WERI-Rb-1 (cell line): ENCODE measurements at regions not wholly inside any gene's neighbourhood (a gene's known extent, or its start where the extent isn't known, plus 50 kb on each side); places are given as distances from the start of the nearest gene placed in this dataset.

Experiments
- DNase-seq: peaks from one replicate; pipeline ENCODE4 v3.0.0-alpha.2; 2020
- H3K27ac ChIP-seq: fragments of 250-450 bp; sonication (Bioruptor Pico); 2 replicates; pipeline ENCODE4 v1.5.1; 2020; ENCODE audit warnings: mild to moderate bottlenecking, moderate library complexity
- H3K27me3 ChIP-seq: fragments of 250-450 bp; sonication (Bioruptor Pico); 2 replicates; pipeline ENCODE4 v1.5.1; 2021; ENCODE audit warnings: mild to moderate bottlenecking, low read depth, moderate library complexity; ENCODE audit not compliant: insufficient read depth, severe bottlenecking
- H3K36me3 ChIP-seq: fragments of 250-450 bp; sonication (Bioruptor Pico); 2 replicates; pipeline ENCODE4 v1.5.1; 2020; ENCODE audit warnings: mild to moderate bottlenecking, moderate library complexity
- H3K4me3 ChIP-seq: 2 replicates; pipeline ENCODE4 v1.5.1; 2011; ENCODE audit warnings: low read depth, mild to moderate bottlenecking, control low read depth, low read length
- H3K9me3 ChIP-seq: fragments of 250-450 bp; sonication (Bioruptor Pico); 2 replicates; pipeline ENCODE4 v1.5.1; 2021; ENCODE audit warnings: mild to moderate bottlenecking, moderate library complexity; ENCODE audit not compliant: severe bottlenecking
- TF ChIP-seq, protein P1 (sequence below): IDR thresholded peaks from 2 replicates; pipeline ENCODE4 v1.5.1; 2011; ENCODE audit warnings: low read depth, mild to moderate bottlenecking, control low read depth, inconsistent platforms, low read length

DNA sequence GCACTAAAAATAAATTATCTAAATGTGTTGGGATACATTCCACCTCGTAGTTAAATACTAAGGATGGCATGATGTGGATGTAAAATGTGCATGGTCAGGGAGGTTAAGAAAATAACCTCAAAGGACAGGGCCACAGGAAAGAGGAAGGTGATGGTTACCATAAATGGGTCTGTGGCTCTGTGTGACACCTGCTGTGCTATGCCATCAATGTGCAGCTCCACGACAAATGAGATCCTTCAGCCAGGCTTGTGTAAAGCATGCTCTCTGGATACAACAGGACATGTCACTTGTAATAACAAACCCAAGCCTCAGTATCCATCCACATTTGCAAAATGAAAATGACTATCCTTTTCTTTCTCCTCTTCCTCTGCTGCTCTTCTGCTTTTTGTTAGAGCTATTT lies 456.7 kb upstream of the RASGRP1 start:
- no peak overlapping the region for H3K4me3 ChIP-seq
- peaks cover 15% of the 10 kb centered on the region for H3K27me3 ChIP-seq
- DNase-seq: no peak

GRCh38 chr15:39022532-39023305 lies 458.1 kb upstream of the RASGRP1 start:
- Histone ChIP-seq H3K27ac (no peak overlapping the region), H3K4me3 (no peak overlapping the region), H3K27me3 (peaks cover 12% of the 10 kb centered on the region), H3K36me3 (no peaks in the 10 kb centered on the region), H3K9me3 (no peaks in the 10 kb centered on the region)
- DNase-seq: no peak
- TF ChIP-seq, protein P1, sequence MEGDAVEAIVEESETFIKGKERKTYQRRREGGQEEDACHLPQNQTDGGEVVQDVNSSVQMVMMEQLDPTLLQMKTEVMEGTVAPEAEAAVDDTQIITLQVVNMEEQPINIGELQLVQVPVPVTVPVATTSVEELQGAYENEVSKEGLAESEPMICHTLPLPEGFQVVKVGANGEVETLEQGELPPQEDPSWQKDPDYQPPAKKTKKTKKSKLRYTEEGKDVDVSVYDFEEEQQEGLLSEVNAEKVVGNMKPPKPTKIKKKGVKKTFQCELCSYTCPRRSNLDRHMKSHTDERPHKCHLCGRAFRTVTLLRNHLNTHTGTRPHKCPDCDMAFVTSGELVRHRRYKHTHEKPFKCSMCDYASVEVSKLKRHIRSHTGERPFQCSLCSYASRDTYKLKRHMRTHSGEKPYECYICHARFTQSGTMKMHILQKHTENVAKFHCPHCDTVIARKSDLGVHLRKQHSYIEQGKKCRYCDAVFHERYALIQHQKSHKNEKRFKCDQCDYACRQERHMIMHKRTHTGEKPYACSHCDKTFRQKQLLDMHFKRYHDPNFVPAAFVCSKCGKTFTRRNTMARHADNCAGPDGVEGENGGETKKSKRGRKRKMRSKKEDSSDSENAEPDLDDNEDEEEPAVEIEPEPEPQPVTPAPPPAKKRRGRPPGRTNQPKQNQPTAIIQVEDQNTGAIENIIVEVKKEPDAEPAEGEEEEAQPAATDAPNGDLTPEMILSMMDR: no peak

More for the DNA sequence above, 456.7 kb upstream of the RASGRP1 start:
- H3K36me3 ChIP-seq: no peaks in the 10 kb centered on the region
- H3K9me3 ChIP-seq: no peaks in the 10 kb centered on the region
- no peak overlapping the region for H3K27ac ChIP-seq
- TF ChIP-seq, protein P1: no peak

DNA sequence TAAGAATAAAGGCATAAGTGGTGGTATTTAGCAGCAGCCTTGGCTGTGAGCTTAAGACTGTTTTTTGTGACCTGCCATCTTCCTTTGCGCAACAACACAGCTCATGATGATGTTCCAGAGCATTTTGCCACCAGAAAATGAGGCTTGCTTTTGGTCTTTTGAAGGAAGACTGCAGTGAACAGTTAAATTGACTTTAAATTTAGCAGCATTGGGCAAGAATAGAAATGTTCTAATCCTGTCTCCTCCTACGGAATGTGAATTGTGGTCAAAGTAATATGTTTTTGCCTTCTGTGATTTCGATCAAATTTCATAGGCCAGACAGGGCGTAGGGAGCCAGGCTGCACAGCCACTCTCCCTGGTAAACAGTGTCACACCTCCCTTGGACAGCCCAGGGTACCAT lies 460.7 kb upstream of the RASGRP1 start:
- Histone ChIP-seq H3K27me3 (peaks cover 7% of the 10 kb centered on the region), H3K27ac (no peak overlapping the region), H3K36me3 (no peaks in the 10 kb centered on the region), H3K9me3 (no peaks in the 10 kb centered on the region), H3K4me3 (no peak overlapping the region)
- TF ChIP-seq, protein P1: no peak
- no peak for DNase-seq

GRCh38 chr15:39025881-39026280 lies 461.3 kb upstream of the RASGRP1 start:
- no peak overlapping the region for H3K4me3 ChIP-seq
- peaks cover 7% of the 10 kb centered on the region for H3K27me3 ChIP-seq
- DNase-seq: no peak
- H3K27ac ChIP-seq: no peak overlapping the region
- no peaks in the 10 kb centered on the region for H3K36me3 ChIP-seq
- TF ChIP-seq, protein P1: no peak
- H3K9me3 ChIP-seq: no peaks in the 10 kb centered on the region

- Histone ChIP-seq H3K27me3 (peaks cover 9% of the 10 kb centered on the region), H3K36me3 (no peaks in the 10 kb centered on the region), H3K27ac (no peak overlapping the region), H3K4me3 (no peak overlapping the region), H3K9me3 (no peaks in the 10 kb centered on the region)
- TF ChIP-seq, protein P1: no peak
- DNase-seq: no peak
These were observed 463.5 kb upstream of the RASGRP1 start for GRCh38 chr15:39028069-39028468.

DNA sequence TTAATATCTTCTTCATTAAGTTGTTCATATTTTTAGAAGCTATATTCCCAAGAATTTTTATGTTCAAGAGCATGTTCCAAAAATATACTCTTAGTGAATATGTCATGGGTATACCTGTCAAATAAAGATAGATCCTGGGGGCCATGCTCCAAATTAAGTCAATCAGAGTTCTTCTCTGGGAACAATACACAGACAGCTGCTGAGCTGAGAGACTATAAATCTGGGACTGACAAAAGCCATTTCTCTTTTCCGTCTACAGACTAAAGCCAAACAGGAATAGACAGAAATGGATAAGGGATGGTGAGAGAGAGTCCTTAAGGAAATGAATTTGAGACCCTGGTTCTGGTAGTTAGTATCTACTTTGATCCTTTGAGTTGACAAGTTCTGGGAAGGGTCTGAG lies 465.1 kb upstream of the RASGRP1 start:
- H3K27me3 ChIP-seq: peaks cover 3% of the 10 kb centered on the region
- no peaks in the 10 kb centered on the region for H3K36me3 ChIP-seq
- TF ChIP-seq, protein P1: no peak
- no peaks in the 10 kb centered on the region for H3K9me3 ChIP-seq
- no peak for DNase-seq
- no peak overlapping the region for H3K27ac ChIP-seq
- no peak overlapping the region for H3K4me3 ChIP-seq
